HG03095 (cell line): ENCODE measurements at regions not wholly inside any gene's neighbourhood (a gene's known extent, or its start where the extent isn't known, plus 50 kb on each side); places are given as distances from the start of the nearest gene placed in this dataset.
A peak's percentile ranks its signal among the peaks of the same experiment; 100 is the strongest.

Source experiments
- ATAC-seq: cut with Tn5 transposase; IDR thresholded peaks from one replicate; pipeline ENCODE4 v1.9.1; 2021; ENCODE audit warnings: moderate library complexity; ENCODE audit not compliant: unreplicated experiment

GRCh38 chr4:180150818-180151217 is 2092.4 kb upstream of the TENM3 start:
- ATAC-seq, result no peak

DNA sequence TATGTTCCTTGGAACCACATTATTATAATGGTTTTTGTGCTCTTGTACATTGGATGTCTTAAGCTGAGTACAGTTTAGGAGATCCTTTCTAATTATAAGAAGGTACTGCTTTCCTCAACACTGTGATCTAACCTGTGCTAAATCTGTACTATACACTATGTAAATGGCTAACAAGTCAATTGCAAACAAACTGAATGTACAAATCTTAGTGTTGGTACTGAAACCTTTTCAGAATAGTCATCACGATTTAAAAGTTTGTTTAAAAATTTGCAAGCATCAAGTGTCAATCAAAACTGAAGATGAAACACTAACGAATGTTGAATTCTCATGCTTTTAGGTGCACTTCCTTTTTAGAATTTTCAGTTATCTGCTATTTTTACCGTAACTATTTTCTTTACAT is 2090.4 kb upstream of the TENM3 start:
- no peak for ATAC-seq

DNA sequence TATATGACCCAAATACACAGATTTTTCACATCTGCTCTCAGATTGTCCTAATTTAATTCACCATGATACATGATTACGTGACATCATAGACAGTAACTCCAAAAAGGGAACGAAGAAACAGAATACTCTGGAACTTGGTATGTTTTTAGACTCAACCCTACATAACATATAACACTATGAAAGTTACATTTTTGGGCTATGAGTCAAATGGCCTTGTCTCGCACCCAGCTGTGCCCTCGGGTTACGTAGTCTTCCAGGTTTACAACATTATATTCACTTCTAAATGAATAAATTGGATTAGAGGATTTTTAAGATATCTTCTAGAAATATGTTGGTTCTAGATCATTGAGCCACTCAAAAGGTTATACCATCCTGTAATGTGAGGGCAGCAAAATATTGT is 2089.6 kb upstream of the TENM3 start:
- no peak for ATAC-seq

DNA sequence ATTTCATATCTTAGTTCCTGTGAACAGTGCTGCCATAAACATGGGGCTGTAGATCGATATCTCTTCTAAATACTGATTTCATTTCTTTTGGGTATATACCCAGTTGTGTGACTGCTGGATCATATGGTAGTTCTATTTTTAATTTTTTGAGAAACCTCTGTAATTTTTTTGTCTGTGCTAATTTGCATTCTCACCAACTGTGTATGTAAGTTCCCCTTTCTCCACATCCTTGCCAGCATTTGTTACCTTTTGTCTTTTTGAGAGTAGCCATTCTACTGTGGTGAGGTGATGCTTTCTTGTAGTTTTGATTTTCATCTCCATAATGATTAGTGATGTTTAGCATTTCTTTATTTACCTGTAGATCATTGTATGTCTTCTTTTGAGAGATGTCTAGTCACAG is 2086.5 kb upstream of the TENM3 start:
- no peak for ATAC-seq

DNA sequence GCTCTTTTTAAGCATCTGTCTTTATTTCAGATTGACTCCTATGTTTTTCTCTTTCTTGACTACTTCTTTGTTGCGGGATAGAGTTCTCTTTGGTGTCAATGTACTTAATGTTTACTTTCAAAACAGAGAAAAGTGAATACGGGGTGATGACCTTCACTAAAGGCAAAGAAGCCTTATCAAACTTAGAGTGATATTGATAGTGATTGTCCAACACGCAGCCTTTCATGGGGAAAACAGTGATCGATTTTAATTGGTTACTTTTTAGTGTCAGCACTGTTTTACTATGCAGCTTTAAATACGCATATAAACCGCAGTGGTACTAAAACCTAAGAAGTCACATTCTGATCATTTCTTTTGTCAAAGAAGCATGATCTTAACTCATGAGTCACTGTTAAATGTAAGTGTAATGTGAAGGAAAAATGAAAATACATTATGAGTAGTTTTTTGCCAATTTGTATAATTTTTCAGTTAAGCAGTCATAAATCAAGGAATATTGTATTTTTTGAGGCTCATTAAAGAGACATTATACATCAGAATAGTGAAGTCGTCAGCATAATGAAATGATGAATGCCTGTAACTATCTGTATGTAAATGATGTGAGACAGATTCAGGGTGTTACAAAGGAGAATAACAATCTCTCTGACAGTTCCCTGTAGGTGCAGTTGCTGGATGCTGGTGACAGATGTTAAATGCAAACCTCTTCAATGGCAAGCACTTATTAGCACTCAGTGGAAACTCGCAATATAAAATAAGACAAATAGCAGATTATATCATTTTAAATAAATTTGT is 2082.8 kb upstream of the TENM3 start:
- no peak for ATAC-seq

GRCh38 chr4:180164799-180165198 is 2078.4 kb upstream of the TENM3 start:
- no peak for ATAC-seq

- no peak for ATAC-seq
These were observed 2073.8 kb upstream of the TENM3 start for GRCh38 chr4:180169394-180169793.

DNA sequence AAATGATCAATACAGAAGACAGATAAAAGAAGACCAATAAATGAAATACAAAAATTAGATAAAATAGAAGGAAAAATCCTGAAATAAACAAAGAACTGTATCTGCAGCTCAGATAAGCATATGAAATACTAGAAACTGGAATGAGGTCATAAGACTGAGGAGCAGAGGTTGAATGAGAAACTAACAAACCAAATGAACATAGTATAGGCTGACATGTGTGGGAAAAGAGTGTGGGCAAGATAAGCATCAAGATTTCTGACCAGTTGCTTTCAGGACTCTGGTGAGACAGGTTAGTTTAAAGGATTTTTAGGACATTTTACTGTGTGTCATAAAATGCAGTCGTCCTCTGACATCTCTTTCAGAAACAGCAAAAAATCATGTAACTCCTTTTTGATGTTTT is 2073.2 kb upstream of the TENM3 start:
- no peak for ATAC-seq

DNA sequence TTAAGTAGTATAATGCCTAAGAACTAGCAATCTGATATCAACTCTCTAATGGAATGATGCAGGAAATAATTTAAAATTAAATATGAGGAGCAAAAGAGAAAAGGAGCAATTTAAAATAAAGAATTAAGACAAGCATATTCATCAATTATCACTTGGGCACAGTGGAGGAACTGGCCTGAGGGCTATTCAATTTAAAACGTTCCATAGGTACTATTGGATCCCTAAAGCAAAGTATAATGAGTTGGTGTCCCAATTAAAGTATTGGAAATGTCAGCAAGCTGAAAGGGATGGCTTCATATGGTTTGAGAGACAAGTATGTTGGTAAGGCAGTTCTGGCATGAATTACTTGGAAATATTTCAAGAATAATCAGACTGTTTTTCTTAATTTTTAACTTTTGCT is 2064.1 kb upstream of the TENM3 start:
- no peak for ATAC-seq

- ATAC-seq, result no peak
These were observed 2053.5 kb upstream of the TENM3 start for GRCh38 chr4:180189666-180190065.

GRCh38 chr4:180190382-180190781 is 2052.8 kb upstream of the TENM3 start:
- peak; percentile 54 for ATAC-seq

- ATAC-seq, result no peak
These were observed 2045.7 kb upstream of the TENM3 start for GRCh38 chr4:180197471-180197870.

DNA sequence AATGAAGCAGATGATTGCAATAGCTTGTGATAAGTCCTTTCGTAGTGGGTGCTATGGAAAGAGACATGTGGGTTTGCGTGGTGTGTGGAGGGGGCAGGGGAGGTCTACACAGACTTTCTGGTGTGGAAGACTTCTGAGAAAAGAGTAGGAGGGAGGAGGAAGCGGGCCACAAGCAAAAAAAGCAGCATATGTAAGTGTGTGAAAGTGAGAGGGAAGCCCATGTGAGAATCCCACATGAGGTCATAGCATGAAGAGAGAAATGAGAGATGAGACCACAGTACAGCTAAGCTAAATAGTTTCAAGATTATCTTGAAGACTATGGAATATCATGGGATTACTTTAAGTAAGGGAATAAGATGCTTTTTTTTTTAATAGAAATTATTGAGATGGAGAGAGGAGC is 2039.9 kb upstream of the TENM3 start:
- ATAC-seq, result peak; percentile 78

- no peak for ATAC-seq
These were observed 2037.9 kb upstream of the TENM3 start for GRCh38 chr4:180205276-180205675.

- no peak for ATAC-seq
These were observed 2035.3 kb upstream of the TENM3 start for GRCh38 chr4:180207921-180208320.

GRCh38 chr4:180217070-180217469 is 2026.1 kb upstream of the TENM3 start:
- no peak for ATAC-seq

DNA sequence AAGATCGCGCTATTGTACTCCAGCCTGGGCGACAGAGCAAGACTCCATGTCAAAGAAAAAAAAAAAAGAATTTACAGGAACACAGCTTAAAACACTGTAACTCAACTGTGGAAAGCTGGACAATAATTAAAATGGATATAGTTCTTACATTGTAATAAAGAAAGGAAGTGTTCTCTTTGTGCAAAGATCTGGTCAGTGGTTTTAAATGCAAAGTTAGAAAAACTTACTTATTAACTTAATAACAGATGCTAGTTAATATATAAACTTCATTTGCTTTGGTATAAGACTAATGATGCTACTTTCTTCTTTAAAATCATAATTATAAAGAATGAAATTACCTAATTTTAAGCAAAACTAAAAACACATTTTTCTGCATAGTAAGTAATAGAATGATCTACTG is 2024.1 kb upstream of the TENM3 start:
- no peak for ATAC-seq

GRCh38 chr4:180225977-180226376 is 2017.2 kb upstream of the TENM3 start:
- no peak for ATAC-seq

GRCh38 chr4:180234730-180235129 is 2008.5 kb upstream of the TENM3 start:
- no peak for ATAC-seq

DNA sequence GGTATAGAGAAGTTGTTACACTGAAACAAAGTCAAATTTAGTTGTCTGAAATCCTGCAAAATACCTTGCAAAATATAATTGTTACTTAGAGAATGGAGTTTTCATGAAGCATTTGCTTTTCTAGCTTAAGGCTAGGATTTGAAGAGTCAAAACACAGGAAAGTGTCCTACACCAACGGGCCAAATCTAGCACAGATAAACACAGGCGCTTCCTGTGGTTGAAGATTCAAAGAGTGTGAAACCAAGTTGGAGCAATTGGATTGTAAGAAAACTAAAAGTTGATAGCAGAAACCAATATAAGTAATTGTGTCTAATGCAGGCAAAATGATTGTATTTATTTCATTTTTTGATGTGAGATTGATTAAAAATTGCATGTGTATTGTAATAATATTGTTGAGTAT is 2002.5 kb upstream of the TENM3 start:
- ATAC-seq, result no peak

DNA sequence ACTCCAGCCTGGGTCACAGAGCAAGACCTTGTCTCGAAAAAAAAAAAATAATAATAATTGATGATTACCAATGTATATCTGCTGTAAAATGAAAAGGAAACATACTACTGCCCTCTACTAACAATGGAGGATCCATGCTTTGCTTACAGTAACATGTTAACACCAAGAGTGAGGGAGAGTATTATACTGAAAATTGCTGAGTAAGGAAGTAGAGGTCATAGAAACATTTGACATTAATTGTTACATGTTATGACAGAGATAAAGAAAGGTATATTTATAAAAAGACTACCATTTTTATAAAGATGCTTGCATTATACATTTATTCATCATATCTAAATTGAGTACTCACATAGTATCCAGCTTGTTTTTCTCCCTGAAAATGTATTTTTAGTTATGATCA is 1989.8 kb upstream of the TENM3 start:
- ATAC-seq, result no peak

DNA sequence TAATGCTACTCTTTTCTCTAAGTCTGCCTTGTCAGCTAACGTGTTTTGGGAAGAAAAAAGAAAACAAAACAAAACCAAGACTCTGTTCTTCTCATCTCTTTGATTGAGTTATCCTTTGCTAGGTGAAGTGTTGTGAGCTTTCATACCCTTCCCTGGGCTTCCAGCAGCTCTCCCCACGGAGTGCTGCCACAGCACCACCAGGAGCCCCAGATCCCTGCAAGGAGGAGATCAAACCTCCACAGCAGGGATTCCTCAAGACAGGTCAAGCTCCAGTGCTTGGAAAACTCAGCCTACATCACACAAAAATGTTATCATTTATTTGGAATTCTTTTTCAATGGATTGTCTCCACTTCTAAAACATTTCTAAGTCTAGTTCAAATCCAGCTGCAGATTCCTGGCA is 1981.9 kb upstream of the TENM3 start:
- ATAC-seq, result no peak

GRCh38 chr4:180280076-180280475 is 1963.1 kb upstream of the TENM3 start:
- peak; percentile 73 for ATAC-seq
